HG03097 (cell line): ENCODE measurements at regions not wholly inside any gene's neighbourhood (a gene's known extent, or its start where the extent isn't known, plus 50 kb on each side); places are given as distances from the start of the nearest gene placed in this dataset.
"Not testable (repeated sequence)": the region's sequence is repeated elsewhere in the genome, so short reads cannot be mapped to it uniquely, and the experiment has no call there.

ENCODE experiments used
- ATAC-seq: cut with Tn5 transposase; IDR thresholded peaks from one replicate; pipeline ENCODE4 v1.9.1; 2021; ENCODE audit not compliant: unreplicated experiment, low FRiP score

GRCh38 chr10:33071857-33072256, 113.8 kb upstream of the ITGB1 start:
- no peak for ATAC-seq

GRCh38 chr10:33070101-33070500, 112.1 kb upstream of the ITGB1 start:
- no peak for ATAC-seq

GRCh38 chr10:33067917-33068316, 109.9 kb upstream of the ITGB1 start:
- no peak for ATAC-seq

DNA sequence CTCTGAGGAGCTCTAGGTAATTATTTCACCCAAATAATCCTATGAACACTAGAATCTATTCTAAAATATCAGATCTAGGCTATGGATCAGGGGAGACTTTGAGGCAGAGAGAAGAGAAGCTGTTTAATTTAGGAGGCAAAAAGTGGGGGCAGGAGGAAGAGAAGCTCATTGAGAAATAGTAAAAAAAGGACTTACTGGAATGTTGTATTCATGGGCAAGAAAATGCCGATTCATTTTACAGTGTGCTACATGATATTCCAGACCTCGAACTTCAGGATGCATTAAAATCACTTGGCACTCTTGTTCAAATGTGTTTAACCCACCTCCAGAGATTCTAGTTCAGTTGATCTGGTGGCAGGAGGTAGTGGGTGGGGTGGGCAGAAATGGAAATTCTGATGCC, 109.5 kb upstream of the ITGB1 start:
- no peak for ATAC-seq

DNA sequence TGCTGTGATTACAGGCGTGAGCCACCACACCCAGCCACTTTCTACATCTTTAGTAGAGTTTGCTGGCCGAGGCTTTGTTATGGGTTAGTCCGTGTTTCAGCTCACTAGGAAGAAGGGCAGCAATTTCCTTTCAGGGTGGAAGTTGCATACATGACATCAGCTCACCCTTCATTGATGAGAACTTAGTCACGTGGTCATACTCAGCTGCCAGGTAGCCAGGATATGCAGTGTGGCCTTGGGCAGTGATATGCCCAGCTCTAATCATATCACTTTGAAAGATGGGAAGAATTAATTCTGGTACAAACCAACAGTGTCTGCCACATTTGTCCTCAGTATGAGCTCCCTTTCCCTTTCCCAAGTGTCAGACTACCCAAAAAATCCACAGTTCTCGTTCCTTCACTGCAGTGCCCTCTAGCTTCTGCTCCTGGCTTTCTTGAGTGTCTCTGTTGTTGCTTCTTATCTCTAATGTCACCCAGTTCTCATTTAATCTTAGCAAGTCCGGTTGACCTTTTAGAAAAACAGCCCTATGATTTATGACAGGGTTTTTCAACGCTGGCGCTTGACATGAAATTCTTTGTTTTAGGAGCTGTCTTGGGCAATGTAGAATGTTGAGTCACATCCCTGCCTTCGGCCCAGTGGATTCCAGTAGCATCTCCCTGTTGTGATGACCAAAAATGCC, 108.7 kb upstream of the ITGB1 start:
- ATAC-seq: no peak

GRCh38 chr10:33065111-33065510, 107.1 kb upstream of the ITGB1 start:
- ATAC-seq: no peak

- ATAC-seq: no peak
These were observed 106.7 kb upstream of the ITGB1 start for GRCh38 chr10:33064706-33065105.

- ATAC-seq: no peak
These were observed 99.6 kb upstream of the ITGB1 start for GRCh38 chr10:33057620-33058019.

- no peak for ATAC-seq
These were observed 99.0 kb upstream of the ITGB1 start for GRCh38 chr10:33056828-33057596.

GRCh38 chr10:33055625-33056024, 97.6 kb upstream of the ITGB1 start:
- no peak for ATAC-seq

DNA sequence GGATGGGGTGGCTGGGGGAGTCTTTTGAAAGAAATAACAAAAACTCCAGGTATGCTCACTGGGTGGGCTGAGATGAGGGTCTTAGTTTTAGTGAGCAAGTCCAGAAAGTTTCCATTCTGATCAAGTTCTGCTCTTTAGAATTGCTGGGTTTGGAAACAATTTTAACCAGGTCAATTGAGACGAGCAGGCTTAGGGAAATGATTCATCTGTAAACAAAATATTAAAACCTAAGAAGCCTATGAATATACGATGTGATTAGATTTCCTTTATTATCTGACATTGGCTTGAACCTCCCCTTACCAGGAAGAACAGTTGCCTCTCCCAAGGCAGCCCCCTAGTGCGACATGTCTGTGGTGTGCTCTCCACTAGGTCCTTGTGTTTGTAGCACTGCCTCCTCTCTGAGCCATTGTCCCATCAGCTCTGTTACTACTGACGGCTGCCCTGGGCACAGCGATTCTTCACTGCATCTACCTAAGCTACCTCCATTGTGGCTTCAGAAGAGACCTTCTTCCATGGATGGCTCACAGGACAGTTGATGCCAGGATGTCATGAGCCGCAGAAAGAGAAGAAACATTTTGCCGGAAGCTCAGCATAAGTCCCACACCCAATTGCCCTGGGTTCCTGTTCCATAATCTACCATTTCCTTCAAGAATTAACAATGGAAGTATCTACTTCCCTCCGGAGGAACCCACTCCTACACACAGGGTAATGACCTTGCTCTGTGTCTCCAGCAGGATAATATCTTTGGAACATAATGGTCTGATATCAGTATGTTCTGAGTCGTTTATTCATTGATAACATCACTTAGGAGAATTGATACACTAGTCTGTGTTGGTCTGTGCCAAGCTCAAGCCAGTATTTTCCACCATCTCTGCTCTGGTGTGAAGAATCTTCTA, 95.1 kb upstream of the ITGB1 start:
- ATAC-seq: no peak

DNA sequence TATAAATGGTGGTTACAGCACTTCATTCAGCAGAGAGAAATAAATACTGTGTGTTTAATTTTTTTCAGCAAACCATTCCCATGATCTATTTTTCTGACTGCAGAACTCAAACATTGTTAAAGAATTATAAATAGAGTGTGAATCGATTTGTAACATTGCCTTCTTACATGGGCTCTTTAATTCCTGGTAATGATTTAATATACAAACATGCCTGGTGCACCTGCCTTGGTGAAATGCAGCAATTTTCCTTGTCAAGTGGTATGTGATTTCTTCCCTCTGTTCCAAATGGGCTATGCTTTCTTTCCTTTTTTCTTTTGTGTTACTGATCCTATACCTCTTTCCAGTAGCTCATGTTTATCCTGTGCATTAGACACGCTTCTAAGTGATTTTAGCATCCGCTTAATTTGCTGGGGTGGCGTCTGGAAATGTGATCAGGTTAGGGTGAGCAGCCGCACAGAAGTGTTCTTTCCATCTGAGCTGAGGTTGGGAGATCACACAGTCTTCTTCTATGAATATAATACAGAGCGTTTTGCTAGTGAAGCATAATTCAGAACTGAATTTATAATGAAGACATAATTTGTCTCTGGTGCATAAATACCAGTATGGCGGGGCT, 94.3 kb upstream of the ITGB1 start:
- ATAC-seq: no peak

- not testable (repeated sequence) for ATAC-seq
These were observed 92.2 kb upstream of the ITGB1 start for GRCh38 chr10:33049963-33050920.

- ATAC-seq: no peak
These were observed 90.2 kb upstream of the ITGB1 start for GRCh38 chr10:33048223-33048622.

DNA sequence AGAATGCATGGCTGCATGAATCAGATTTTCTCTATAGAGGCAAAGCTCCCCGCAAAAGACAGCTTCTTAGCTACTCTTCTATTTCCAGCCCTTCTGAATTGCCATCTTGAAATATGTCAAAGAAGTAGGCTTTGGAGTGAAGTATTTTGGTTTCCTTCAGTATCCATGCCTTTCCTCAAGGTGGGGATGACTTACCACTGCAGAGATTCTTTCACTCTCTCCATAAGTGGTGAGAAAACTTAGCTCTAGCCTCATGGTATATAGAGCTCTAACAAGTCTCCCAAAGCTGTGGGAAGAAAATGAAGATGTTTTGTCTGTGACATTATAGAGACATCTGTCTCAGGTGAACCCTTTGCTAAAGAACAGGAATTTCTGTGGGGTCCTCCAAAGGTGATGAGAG, 89.6 kb upstream of the ITGB1 start:
- ATAC-seq: no peak

DNA sequence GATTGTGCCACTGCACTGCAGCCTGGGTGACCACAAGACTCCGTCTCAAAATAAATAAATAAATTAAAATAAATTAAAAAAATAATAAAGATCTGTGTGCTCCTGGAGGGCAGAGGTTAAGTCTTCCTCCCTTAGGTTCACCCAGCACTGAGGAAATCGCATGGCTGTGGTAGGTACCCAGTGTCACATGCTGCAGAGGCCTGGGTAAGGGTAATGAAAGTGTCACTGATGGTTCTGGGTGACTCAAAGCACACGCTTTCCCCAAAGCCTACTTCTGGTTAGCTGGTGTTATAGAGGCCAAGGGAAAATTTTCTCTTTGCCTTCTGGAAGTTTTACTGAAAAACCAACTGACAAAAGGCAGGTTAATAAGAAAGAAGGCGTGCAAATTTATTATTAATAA, 88.8 kb upstream of the ITGB1 start:
- ATAC-seq: no peak

DNA sequence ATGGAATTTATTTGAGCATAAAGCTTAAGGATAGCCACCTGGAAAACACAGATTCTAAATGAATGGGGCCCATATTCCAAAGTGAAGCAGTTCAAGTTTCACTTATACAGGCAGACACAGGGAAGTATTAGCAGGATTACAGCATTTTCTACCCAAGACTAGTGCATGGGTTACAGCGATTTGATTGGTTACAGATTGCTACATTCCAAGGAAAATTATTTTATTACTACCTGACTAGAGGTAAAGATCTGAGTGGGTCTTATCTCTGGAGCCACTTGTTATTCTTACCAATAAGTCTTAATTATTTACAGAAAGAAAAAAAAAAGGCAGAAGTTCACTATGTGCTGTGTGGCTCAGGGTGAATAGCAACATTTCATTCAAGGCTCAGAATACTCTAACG, 87.4 kb upstream of the ITGB1 start:
- no peak for ATAC-seq

DNA sequence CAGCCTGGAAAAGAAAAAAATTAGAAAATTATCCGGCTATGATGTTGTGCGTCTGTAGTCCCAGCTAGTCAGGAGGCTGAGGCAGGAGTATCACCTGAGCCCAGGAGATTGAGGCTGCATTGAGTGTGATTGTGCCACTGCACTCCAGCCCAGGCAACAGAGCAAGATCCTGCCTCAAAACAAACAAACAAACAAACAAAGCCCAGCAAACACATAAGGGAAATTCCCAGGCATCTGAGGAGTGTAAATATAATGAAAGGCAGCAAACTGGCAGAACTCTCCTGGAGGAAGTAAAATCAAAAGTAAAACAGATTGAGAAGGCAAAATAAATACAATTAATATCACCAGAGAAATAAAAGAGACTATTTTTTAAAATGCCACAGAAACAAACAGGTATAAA, 84.5 kb upstream of the ITGB1 start:
- ATAC-seq: no peak

- no peak for ATAC-seq
These were observed 83.9 kb upstream of the ITGB1 start for GRCh38 chr10:33041783-33042437.
